OCI-LY1 (cell line): ENCODE measurements at regions not wholly inside any gene's neighbourhood (a gene's known extent, or its start where the extent isn't known, plus 50 kb on each side); places are given as distances from the start of the nearest gene placed in this dataset.

Experiments
- H2AFZ ChIP-seq: fragments of 200-600 bp; sonication (generic), shearing (Covaris generic); 2 replicates; pipeline ENCODE4 v1.6.0; 2014; ENCODE audit warnings: antibody characterized with exemption, mild to moderate bottlenecking, low read length
- H3F3A ChIP-seq: fragments of 200-600 bp; sonication (generic), shearing (Covaris generic); 2 replicates; pipeline ENCODE4 v1.6.0; 2014; ENCODE audit warnings: mild to moderate bottlenecking, antibody characterized with exemption, low read length, moderate library complexity; ENCODE audit not compliant: insufficient read depth
- H3K27ac ChIP-seq: fragments of 200-600 bp; sonication (generic); 2 replicates; pipeline ENCODE4 v1.5.1; 2014; ENCODE audit warnings: low read length, mixed run types, mild to moderate bottlenecking, low read depth; ENCODE audit not compliant: poor library complexity, severe bottlenecking
- H3K27me3 ChIP-seq: fragments of 200-600 bp; sonication (generic); 2 replicates; pipeline ENCODE4 v1.6.0; 2014; ENCODE audit warnings: antibody characterized with exemption, mild to moderate bottlenecking, low read length, moderate library complexity; ENCODE audit not compliant: insufficient read depth
- H3K36me3 ChIP-seq: fragments of 200-600 bp; sonication (generic); 2 replicates; pipeline ENCODE4 v1.6.1; 2014; ENCODE audit warnings: mild to moderate bottlenecking, antibody characterized with exemption, low read length, moderate library complexity, mixed read lengths; ENCODE audit not compliant: insufficient read depth
- H3K4me1 ChIP-seq: fragments of 200-600 bp; sonication (generic); 2 replicates; pipeline ENCODE4 v1.5.1; 2014; ENCODE audit warnings: mild to moderate bottlenecking, low read length, moderate library complexity; ENCODE audit not compliant: insufficient read depth, severe bottlenecking
- H3K4me2 ChIP-seq: fragments of 200-600 bp; sonication (generic), shearing (Covaris generic); 2 replicates; pipeline ENCODE4 v1.6.1; 2014; ENCODE audit warnings: low read length
- H3K4me3 ChIP-seq: fragments of 200-600 bp; sonication (generic); 2 replicates; pipeline ENCODE4 v1.5.1; 2014; ENCODE audit warnings: low read length, low read depth, mild to moderate bottlenecking, mixed read lengths; ENCODE audit not compliant: poor library complexity, severe bottlenecking
- H3K79me2 ChIP-seq: fragments of 200-600 bp; shearing (Covaris generic); 2 replicates; pipeline ENCODE4 v1.6.1; 2016; ENCODE audit warnings: mixed run types, low read length, mixed read lengths; ENCODE audit not compliant: insufficient read depth
- H3K9ac ChIP-seq: fragments of 200-600 bp; sonication (generic), shearing (Covaris generic); 2 replicates; pipeline ENCODE4 v1.6.1; 2014; ENCODE audit warnings: mild to moderate bottlenecking, low read length, mixed read lengths
- H3K9me2 ChIP-seq: fragments of 200-600 bp; sonication (generic), shearing (Covaris generic); 2 replicates; pipeline ENCODE4 v1.6.1; 2014; ENCODE audit warnings: low read depth, mild to moderate bottlenecking, low read length, mixed read lengths
- H3K9me3 ChIP-seq: fragments of 200-600 bp; shearing (Covaris generic); 2 replicates; pipeline ENCODE4 v1.6.1; 2014; ENCODE audit warnings: low read length, mixed read lengths
- H4K20me1 ChIP-seq: fragments of 200-600 bp; sonication (generic), shearing (Covaris generic); 2 replicates; pipeline ENCODE4 v1.6.0; 2016; ENCODE audit warnings: mild to moderate bottlenecking, low read length; ENCODE audit not compliant: insufficient read depth
- EZH2 ChIP-seq: fragments of 200-600 bp; sonication (generic), shearing (Covaris generic); IDR thresholded peaks from 2 replicates; pipeline ENCODE4 v1.8.0; 2017; ENCODE audit warnings: borderline replicate concordance, mixed run types, mild to moderate bottlenecking, antibody characterized with exemption, low read length, moderate library complexity, mixed read lengths
- TF ChIP-seq, protein P1 (sequence below): fragments of 200-600 bp; sonication (generic), shearing (Covaris generic); IDR thresholded peaks from 2 replicates; pipeline ENCODE4 v1.5.1; 2017; ENCODE audit warnings: mild to moderate bottlenecking, antibody characterized with exemption, low read length, moderate library complexity, mixed read lengths

DNA sequence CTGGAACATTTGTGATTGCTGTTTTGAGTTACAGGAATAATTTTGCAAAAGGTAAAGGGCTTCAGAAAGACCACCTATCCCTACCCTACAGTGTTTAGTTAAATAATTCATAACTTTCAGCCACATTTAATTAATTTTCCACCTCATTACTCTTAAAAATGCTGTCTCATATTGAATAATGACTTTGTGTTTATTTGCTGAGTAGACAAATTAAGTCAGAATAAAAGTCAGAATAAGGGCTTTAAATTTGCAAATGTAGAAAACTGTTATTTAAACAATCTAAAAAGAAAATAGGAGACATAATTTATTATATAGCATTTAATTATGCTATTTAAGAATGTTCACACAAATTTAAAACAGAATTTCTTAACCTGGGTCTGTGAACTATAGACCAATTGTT is 293.7 kb upstream of the RIMS1 start:
- no peaks in the 10 kb centered on the region for H4K20me1 ChIP-seq
- no peak overlapping the region for H3K9ac ChIP-seq
- H3K27ac ChIP-seq: no peak overlapping the region
- no peak overlapping the region for H2AFZ ChIP-seq
- H3K9me2 ChIP-seq: no peaks in the 10 kb centered on the region
- H3K79me2 ChIP-seq: no peaks in the 10 kb centered on the region
- no peak overlapping the region for H3K4me3 ChIP-seq
- no peaks in the 10 kb centered on the region for H3K9me3 ChIP-seq
- no peaks in the 10 kb centered on the region for H3K4me1 ChIP-seq
- no peak for TF ChIP-seq EZH2
- TF ChIP-seq, protein P1, sequence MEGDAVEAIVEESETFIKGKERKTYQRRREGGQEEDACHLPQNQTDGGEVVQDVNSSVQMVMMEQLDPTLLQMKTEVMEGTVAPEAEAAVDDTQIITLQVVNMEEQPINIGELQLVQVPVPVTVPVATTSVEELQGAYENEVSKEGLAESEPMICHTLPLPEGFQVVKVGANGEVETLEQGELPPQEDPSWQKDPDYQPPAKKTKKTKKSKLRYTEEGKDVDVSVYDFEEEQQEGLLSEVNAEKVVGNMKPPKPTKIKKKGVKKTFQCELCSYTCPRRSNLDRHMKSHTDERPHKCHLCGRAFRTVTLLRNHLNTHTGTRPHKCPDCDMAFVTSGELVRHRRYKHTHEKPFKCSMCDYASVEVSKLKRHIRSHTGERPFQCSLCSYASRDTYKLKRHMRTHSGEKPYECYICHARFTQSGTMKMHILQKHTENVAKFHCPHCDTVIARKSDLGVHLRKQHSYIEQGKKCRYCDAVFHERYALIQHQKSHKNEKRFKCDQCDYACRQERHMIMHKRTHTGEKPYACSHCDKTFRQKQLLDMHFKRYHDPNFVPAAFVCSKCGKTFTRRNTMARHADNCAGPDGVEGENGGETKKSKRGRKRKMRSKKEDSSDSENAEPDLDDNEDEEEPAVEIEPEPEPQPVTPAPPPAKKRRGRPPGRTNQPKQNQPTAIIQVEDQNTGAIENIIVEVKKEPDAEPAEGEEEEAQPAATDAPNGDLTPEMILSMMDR: no peak
- no peaks in the 10 kb centered on the region for H3K27me3 ChIP-seq
- H3F3A ChIP-seq: no peaks in the 10 kb centered on the region
- no peaks in the 10 kb centered on the region for H3K36me3 ChIP-seq
- H3K4me2 ChIP-seq: no peak overlapping the region

DNA sequence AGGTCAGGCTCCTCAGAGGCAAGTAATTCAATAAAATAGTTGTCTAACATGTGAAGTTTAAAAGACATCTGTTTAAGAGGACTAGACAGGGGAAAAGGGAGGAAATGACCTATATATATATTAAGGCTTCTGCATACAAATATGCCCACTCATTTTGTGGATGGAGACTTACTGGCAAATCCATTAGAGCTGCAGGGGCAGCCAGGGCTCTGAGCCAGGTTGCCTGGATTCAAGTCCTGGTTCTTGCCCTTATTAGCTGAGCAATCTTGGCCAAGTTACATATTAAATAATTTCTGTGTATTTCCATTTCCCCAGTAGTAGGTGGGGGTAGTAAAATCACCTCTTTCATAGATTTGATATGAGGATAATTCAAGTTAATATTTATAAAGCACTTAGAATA is 287.0 kb upstream of the RIMS1 start:
- no peaks in the 10 kb centered on the region for H3K36me3 ChIP-seq
- no peaks in the 10 kb centered on the region for H3F3A ChIP-seq
- H3K9me3 ChIP-seq: no peaks in the 10 kb centered on the region
- no peak overlapping the region for H3K4me3 ChIP-seq
- H3K4me2 ChIP-seq: no peak overlapping the region
- TF ChIP-seq, protein P1: no peak
- TF ChIP-seq EZH2: no peak
- H4K20me1 ChIP-seq: no peaks in the 10 kb centered on the region; the same call in 1 of the 2 replicates
- no peak overlapping the region for H3K27ac ChIP-seq
- no peak overlapping the region for H2AFZ ChIP-seq
- no peaks in the 10 kb centered on the region for H3K9me2 ChIP-seq
- no peaks in the 10 kb centered on the region for H3K27me3 ChIP-seq
- H3K9ac ChIP-seq: no peak overlapping the region
- H3K79me2 ChIP-seq: no peaks in the 10 kb centered on the region
- H3K4me1 ChIP-seq: no peaks in the 10 kb centered on the region

DNA sequence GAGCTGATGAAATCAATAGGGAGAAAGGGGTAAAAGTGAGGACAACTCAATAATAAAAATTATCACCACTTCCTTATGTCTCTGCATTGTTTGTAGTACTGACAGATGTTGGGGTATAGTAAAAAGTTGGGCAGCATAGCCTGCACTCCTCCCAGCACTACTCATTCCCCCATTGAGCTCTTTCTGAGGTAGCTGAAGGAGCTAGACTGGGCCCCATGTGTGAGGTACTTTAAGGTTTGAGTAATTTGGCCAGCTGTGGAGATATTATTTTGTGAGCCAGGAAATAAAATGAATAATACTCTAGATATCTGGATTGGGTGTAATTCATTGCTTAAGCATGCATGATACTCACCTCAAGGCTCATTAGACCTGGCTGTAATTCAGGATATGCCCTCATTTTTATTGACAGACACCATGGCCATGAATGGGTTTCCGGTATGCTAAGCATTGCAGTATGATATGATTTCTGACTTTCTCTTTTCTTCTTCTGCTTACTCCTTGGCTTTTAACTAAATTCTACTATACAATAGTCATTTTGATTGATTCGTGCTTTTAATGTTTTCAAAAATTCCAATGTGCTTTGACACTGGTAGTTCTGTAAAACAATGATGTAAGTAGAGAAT is 283.9 kb upstream of the RIMS1 start:
- no peaks in the 10 kb centered on the region for H3K36me3 ChIP-seq
- H3K9me2 ChIP-seq: no peaks in the 10 kb centered on the region
- H3K79me2 ChIP-seq: no peaks in the 10 kb centered on the region
- TF ChIP-seq, protein P1: no peak
- no peak for TF ChIP-seq EZH2
- no peak overlapping the region for H3K4me2 ChIP-seq
- H3K4me1 ChIP-seq: no peaks in the 10 kb centered on the region
- no peak overlapping the region for H3K27ac ChIP-seq
- no peak overlapping the region for H3K4me3 ChIP-seq
- H3K9ac ChIP-seq: no peak overlapping the region
- H3K27me3 ChIP-seq: no peaks in the 10 kb centered on the region
- H2AFZ ChIP-seq: no peak overlapping the region
- no peaks in the 10 kb centered on the region for H3F3A ChIP-seq
- H4K20me1 ChIP-seq: no peaks in the 10 kb centered on the region; the same call in 1 of the 2 replicates
- no peaks in the 10 kb centered on the region for H3K9me3 ChIP-seq
